GM18909 (cell line): ENCODE measurements at regions not wholly inside any gene's neighbourhood (a gene's known extent, or its start where the extent isn't known, plus 50 kb on each side); places are given as distances from the start of the nearest gene placed in this dataset.

Source experiments
- ATAC-seq: cut with Tn5 transposase; IDR thresholded peaks from one replicate; pipeline ENCODE4 v1.9.1; 2021; ENCODE audit warnings: mild to moderate bottlenecking; ENCODE audit not compliant: unreplicated experiment, poor library complexity

- no peak for ATAC-seq
Measured at GRCh38 chr17:65374966-65375365, 186.5 kb downstream of the AXIN2 start.

GRCh38 chr17:65371702-65372101, 189.7 kb downstream of the AXIN2 start:
- ATAC-seq = no peak

- no peak for ATAC-seq
Measured at GRCh38 chr17:65370669-65371131, 190.7 kb downstream of the AXIN2 start.

DNA sequence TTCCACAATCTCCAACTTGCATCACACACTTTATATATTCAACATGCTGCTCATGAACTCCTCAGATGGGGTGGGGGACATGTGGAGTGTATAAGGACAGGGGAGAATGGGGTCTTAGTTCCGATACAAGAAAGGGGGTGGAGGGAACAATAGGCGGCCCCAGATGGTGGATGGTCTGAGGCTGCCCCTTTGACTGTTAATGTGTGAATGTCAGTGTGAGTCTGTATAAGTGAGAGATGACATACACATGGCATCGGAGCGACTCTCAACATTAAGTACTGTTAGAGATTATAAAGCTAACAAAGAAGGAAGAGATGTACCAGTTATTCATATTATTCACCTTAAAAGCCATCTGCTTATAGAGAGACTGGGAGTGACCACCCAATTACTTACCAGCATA, 193.1 kb downstream of the AXIN2 start:
- ATAC-seq = no peak

DNA sequence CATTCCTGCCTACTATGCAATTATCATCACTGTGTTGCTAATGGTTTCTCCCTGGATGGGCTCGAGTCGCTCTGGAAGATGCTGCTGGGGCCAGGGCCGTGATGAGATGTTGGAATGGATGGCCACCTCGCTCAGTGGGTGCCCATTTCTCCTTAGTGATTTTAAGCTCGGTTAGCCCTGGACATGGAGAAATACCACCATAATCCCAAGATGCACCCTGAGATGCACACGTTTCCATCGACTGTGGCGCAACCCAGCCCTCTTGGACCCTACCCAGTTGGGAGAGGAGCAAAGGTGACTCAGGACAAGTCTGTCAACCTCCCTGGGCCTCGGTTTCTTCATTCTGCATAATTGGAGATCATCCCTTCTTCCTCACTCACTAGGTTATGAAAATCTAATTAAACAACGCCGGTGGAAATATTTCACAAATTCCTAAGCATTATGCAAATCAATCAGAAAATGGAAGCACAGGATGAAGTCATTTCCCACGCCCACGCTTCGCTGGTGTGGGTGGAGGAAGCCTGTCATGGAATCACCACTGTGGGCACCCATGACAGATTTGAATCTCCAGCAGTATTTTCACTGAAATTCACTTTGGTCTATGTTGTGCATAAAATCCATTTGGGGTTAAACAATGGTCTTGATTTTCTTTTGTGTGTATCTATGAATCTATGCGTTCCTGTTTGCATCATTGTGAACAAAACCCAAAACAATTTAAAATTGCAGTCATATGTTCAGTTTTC, 195.2 kb downstream of the AXIN2 start:
- no peak for ATAC-seq

DNA sequence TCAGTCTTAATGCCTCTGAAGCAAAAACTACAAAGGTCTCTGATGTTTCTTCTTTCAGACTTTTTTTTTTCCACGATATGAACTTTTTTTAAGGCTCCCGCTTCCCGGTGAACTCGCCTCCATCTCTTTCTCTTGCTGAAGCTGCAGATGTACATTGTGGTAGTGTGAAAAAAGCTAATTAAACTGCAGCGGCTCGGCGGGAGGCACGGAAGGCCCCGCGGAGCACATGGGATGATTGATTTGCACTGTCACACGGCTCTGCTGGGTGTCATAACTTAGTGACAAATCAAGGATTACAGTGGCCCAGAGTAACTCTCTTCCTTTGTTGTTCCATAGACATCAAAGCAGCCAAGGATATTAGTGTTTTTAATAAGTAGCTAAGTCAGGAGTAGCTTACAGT, 196.3 kb downstream of the AXIN2 start:
- no peak for ATAC-seq

GRCh38 chr17:65364438-65364837, 197.0 kb downstream of the AXIN2 start:
- no peak for ATAC-seq

DNA sequence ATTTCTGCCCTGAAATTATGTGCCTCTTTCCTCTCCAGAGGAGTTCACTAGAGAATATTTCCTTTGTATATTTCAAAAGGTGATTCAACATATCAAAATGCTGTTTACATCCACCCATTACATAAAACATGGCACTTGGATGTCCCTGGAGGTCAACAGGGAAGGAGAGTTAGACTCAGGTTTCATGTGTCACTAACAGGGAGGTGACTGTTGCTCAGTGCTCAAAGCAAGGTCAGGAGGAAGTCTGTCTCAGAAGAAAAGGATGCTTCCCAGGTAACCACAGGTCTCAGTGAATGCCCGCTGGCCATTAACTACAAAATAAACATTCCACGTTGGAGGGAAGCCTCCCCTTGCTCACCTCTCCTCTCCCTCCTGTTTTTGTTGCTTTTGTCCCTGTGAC, 198.6 kb downstream of the AXIN2 start:
- no peak for ATAC-seq

DNA sequence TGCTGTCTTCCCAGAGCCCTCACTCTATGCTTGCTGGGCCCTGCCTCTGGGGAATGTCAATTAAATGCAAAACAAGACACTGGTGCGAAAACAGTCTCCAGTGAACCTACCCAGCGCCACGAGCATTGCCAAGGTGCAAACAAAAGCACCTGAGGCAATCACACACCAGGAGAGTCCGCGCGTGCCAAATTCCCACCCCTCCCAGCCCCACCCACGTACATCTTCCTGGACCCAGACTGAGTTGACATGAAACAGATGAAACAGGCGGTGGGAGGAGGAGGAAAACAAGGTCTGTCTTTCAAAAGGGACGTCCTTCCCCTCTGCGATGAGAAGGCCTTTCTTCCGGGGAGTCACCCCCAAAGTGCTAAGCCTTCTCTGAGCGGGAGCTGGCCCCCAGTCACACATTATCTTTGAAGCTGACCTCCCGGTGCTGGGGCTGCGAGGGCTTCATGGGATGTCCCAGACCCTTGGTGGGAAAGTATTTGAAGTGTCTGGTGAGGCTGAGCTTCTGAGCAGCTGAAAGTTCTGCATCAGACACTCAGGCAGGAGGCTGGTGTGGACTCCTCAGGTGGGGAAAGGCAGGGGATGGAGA, 200.4 kb downstream of the AXIN2 start:
- no peak for ATAC-seq

- ATAC-seq = no peak
Measured at GRCh38 chr17:65359016-65359415, 202.4 kb downstream of the AXIN2 start.

- no peak for ATAC-seq
Measured at GRCh38 chr17:65356536-65356935, 204.9 kb downstream of the AXIN2 start.

GRCh38 chr17:65355246-65355645, 206.2 kb downstream of the AXIN2 start:
- no peak for ATAC-seq

DNA sequence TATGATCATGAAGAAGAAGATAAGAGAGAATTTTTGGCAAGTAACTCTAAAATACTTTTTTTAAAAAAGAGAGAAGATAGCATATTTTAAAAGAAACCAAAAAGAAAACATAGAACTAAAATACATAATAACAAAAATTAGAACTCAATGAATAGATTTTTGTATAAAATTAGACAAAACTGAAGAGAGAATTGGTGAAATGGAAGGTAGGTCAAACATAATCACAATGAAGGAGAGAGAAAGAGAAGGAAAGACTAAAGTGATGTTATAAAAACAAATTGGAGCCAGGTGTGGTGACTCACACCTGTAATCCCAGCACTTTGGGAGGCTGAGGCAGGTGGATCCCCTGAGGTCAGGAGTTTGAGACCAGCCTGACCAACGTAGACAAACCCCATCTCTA, 211.5 kb downstream of the AXIN2 start:
- ATAC-seq = no peak

GRCh38 chr17:65346166-65346565, 209.0 kb downstream of the RGS9 start:
- no peak for ATAC-seq

DNA sequence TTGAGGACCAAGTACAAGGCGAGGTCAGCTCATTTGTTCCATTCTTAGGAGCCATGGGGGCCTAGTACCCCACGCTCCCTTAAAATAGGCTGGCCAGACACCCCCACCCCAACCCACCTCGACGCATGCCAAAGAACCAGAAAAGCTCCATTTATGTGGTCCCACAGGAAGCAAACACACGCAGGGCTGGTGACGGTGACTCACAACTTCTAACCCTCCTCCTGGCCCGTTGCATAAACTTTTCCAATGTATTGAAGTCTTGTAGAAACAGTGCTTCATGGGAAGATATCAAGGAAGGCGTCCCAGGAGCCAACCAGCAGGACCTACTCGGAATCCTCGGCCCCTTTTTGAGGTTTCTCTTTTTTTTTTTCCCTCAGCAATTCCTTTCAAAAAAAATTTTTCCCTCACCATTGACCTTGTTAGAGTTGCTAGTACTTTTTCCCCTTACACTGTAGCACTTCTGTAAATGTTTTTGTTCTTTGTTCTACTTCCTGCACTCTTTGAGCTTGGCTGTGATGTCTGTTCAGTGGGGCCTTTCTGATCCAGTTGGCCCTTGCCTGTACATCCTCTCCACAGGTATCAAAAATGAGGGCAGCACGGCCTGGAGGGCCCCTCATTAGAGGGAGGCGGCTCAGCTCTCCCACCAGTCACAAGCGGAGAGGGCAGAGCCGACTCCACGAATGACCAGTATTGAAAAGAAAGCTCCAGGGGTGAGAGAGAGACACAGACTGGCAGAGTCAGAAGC, 208.3 kb downstream of the RGS9 start:
- ATAC-seq = no peak

DNA sequence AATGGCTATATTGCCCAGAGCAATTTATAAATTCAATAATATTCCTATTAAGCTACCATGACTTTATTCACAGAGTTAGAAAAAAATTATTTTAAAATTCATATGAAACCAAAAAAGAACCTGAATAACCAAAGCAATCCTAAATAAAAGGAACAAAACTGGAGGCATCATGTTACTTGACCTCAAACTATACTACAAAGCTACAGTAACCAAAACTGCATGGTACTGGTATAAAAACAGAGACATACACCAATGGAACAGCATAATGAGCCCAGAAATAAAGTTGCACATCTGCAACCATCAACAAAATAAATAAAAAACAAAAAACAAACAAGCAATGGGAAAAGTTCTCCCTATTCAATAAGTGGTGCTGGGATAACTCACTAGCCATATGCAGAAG, 203.2 kb downstream of the RGS9 start:
- no peak for ATAC-seq

DNA sequence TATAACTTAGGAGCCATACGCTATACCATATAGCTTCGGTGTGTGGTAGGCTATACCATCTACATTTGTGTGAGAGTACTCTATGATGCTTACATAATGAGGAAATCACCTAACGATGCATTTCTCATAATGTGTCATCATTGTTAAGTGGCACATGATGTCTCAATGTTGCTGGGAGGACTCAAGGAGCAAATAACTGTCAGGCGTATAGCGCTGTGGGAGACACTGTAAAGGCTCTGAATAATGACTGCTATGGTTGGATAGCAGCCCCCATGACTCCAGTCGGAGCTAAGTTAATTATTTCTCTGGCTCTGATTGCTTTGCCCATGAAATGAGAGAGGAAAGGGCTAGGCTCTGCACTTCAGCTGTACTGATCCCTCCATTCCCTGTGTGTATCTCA, 197.2 kb downstream of the RGS9 start:
- ATAC-seq = no peak

GRCh38 chr17:65332779-65333178, 195.6 kb downstream of the RGS9 start:
- no peak for ATAC-seq

DNA sequence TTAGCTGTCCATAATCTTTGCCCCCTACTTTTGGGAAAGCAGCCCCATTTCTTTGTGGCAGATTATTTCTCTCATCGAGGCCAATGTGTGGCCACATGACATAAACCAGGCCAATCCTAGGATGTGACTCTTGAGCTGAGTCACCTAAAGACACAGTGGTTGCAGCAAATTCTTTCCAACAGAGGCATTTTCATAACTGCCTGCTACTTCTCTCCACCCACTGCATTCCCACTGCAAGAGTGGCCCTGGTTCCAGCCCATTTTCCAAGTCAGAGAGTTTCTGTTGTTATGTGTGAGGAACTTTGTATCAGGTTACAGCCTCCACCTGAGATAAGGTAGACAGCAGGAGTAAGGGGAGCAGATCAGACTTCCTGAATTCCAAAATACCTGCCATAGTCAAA, 195.2 kb downstream of the RGS9 start:
- ATAC-seq = no peak

DNA sequence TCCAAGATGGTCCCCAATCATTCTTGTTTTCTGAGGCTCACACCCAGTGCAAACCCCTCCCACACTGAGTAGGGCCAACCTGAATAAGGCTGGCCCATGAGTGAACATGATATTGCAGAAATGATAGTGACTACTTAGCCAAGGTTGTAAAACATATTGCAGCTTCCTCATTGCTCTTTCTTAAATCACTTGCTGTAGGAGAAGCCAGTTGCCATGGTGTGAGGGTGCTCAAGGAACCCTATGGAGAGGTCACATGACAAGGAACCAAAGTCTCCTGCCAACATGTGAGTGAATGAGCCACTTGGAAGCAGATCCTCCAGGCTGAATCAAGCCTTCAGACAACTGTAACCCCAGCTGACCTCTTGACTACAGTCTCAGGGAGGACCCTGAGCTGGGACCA, 191.4 kb downstream of the RGS9 start:
- ATAC-seq = no peak

GRCh38 chr17:65324611-65325342, 187.6 kb downstream of the RGS9 start:
- ATAC-seq = no peak
